Vagina (tissue), 2 donors: ENCODE measurements at regions not wholly inside any gene's neighbourhood (a gene's known extent, or its start where the extent isn't known, plus 50 kb on each side); places are given as distances from the start of the nearest gene placed in this dataset.

Source experiments
- POLR2A ChIP-seq, 2 donors: fragments of 450-650 bp; IDR thresholded peaks; one replicate each; pipeline ENCODE4 v1.6.1; 2017; ENCODE audit warnings: antibody characterized with exemption in 2 of 2, mild to moderate bottlenecking in 2 of 2, moderate library complexity in 2 of 2
- TF ChIP-seq, protein P1 (sequence below), 3 experiments: fragments of 450-650 bp in 2 of 3; fragments of 200-600 bp in 1 of 3; sonication (generic) in 1 of 3; IDR thresholded peaks; one replicate each; pipeline ENCODE4 v1.5.1; 2017 to 2019; ENCODE audit warnings: antibody characterized with exemption in 3 of 3, mild to moderate bottlenecking in 2 of 3, moderate library complexity in 2 of 3

- TF ChIP-seq, protein P1, sequence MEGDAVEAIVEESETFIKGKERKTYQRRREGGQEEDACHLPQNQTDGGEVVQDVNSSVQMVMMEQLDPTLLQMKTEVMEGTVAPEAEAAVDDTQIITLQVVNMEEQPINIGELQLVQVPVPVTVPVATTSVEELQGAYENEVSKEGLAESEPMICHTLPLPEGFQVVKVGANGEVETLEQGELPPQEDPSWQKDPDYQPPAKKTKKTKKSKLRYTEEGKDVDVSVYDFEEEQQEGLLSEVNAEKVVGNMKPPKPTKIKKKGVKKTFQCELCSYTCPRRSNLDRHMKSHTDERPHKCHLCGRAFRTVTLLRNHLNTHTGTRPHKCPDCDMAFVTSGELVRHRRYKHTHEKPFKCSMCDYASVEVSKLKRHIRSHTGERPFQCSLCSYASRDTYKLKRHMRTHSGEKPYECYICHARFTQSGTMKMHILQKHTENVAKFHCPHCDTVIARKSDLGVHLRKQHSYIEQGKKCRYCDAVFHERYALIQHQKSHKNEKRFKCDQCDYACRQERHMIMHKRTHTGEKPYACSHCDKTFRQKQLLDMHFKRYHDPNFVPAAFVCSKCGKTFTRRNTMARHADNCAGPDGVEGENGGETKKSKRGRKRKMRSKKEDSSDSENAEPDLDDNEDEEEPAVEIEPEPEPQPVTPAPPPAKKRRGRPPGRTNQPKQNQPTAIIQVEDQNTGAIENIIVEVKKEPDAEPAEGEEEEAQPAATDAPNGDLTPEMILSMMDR (IDR thresholded peaks at IDR 0.05), result no peak
- no peak for TF ChIP-seq POLR2A (IDR thresholded peaks at IDR 0.05)
Measured at GRCh38 chr10:117921421-117921820, 125.3 kb downstream of the RAB11FIP2 start.
